Germinal center (tissue), 1 donor: ENCODE measurements at regions not wholly inside any gene's neighbourhood (a gene's known extent, or its start where the extent isn't known, plus 50 kb on each side); places are given as distances from the start of the nearest gene placed in this dataset.

Source experiments
- DNase-seq: peaks from one replicate; pipeline ENCODE4 v3.0.0; 2012; ENCODE audit warnings: mixed read lengths, low spot score

GRCh38 chr4:14850455-14851097 lies 151.7 kb upstream of the CPEB2 start:
- no peak for DNase-seq

GRCh38 chr4:14853176-14853943 lies 148.9 kb upstream of the CPEB2 start:
- DNase-seq = no peak

- DNase-seq = no peak
Observed at GRCh38 chr4:14855719-14856061, 146.6 kb upstream of the CPEB2 start.

- DNase-seq = no peak
Observed at GRCh38 chr4:14856062-14856933, 146.0 kb upstream of the CPEB2 start.

- no peak for DNase-seq
Observed at GRCh38 chr4:14856934-14857235, 145.4 kb upstream of the CPEB2 start.

- DNase-seq = no peak
Observed at GRCh38 chr4:14857475-14857874, 144.8 kb upstream of the CPEB2 start.

- DNase-seq = no peak
Observed at GRCh38 chr4:14857981-14858380, 144.3 kb upstream of the CPEB2 start.

- no peak for DNase-seq
Observed at GRCh38 chr4:14862891-14863290, 139.4 kb upstream of the CPEB2 start.

GRCh38 chr4:14863418-14864364 lies 138.6 kb upstream of the CPEB2 start:
- no peak for DNase-seq

GRCh38 chr4:14864365-14865030 lies 137.8 kb upstream of the CPEB2 start:
- DNase-seq = no peak

GRCh38 chr4:14865031-14865366 lies 137.3 kb upstream of the CPEB2 start:
- DNase-seq = no peak

GRCh38 chr4:14865804-14866203 lies 136.5 kb upstream of the CPEB2 start:
- DNase-seq = no peak

GRCh38 chr4:14867847-14868246 lies 134.4 kb upstream of the CPEB2 start:
- DNase-seq = no peak

- no peak for DNase-seq
Observed at GRCh38 chr4:14868426-14869395, 133.6 kb upstream of the CPEB2 start.

- DNase-seq = no peak
Observed at GRCh38 chr4:14871676-14872430, 130.4 kb upstream of the CPEB2 start.

GRCh38 chr4:14874990-14875389 lies 127.3 kb upstream of the CPEB2 start:
- no peak for DNase-seq

GRCh38 chr4:14877246-14878225 lies 124.7 kb upstream of the CPEB2 start:
- no peak for DNase-seq

GRCh38 chr4:14878681-14879080 lies 123.6 kb upstream of the CPEB2 start:
- DNase-seq = no peak
